GM18502 (cell line): ENCODE measurements at regions not wholly inside any gene's neighbourhood (a gene's known extent, or its start where the extent isn't known, plus 50 kb on each side); places are given as distances from the start of the nearest gene placed in this dataset.

Experiments
- ATAC-seq: cut with Tn5 transposase; IDR thresholded peaks from one replicate; pipeline ENCODE4 v1.9.1; 2021; ENCODE audit warnings: mild to moderate bottlenecking; ENCODE audit not compliant: unreplicated experiment, poor library complexity

DNA sequence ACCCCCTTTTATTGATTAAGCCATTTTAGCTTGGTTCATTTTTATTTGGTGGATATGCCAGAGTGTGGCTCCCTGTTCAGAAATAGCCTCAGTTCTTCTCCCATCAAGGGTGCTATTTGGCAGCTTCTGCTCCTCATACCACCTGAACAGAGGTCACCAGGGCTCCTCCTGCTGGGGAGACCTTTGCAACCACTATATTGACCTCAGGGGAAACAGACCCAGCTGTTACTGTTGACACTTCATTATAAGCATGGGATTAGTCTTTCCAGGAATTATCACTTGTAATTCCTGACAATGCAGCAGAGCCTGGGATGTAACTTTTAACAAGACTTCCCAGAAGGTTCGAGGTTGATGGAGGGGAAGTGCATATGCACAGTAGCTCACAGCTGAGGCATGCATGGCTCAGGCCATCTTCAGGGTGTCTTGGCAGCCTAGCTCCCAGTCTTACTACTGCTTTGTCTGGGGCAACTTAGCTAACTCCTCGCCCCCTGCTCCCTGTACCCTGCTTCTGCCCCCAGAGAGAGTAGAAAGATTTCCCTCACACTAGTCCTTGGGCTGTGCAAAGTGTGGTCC is 239.4 kb upstream of the SPRED2 start:
- no peak for ATAC-seq

DNA sequence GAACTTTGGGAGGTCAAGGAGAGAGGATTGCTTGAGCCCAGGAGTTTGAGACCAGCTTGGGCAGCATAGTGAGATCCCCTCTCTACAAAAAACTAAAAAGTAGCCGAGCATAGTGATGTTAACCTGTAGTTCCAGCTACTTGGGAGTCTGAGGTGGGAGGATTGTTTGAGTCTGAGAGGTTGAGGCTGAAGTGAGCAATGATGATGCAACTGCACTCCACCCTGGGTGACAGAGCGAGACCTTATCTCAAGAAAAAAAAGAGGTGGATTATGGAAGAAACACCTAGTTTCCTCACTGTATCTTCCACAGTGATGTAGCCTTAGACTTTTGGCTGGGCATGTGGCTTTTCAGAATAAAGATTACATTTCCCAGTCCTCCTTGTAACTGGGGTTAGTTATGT is 237.2 kb upstream of the SPRED2 start:
- ATAC-seq, result no peak

DNA sequence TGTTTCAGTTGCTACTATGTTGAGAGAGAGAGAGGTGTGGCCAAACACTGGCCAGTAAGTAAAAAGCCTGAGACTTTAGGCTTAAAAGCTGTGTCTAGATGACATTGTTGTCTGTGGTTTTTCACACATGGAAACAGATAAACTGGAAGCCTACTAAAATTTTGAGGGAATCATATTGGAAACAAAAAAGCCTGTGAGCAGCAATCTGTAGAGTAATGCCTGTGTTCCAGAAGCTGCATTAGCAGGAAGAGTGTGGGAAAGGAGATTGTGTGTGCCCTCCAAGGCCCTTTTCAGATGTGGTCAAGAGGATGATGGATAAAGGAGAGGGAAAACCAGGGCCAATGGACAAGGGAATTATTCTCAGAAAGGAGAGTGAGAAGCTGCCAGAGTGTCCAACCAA is 236.3 kb upstream of the SPRED2 start:
- ATAC-seq, result no peak

DNA sequence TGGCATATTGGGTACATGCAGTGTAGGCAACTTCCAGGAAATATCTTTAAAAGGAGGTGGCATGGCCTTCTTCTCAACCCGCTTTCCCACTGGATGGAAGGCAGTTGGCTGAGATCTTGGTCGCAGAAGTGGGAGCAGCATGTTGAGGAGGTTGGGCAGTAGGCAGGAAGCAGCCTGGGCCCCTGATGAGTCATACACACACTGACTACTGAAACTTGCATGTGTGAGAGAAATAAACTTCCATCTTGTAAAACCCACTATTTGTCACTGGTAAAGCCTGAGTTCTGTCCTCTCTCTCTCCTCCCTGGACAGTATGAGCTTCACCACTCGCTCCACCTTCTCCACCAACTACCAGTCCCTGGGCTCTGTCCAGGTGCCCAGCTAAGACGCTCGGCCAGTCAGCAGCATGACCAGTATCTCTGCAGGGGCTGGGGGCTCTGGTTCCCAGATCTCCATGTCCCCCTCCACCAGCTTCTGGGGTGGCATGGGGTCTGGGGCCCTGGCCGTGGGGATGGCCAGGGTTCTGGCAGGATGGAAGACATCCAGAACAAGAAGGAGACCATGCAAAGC is 233.8 kb upstream of the SPRED2 start:
- peak; percentile 100 for ATAC-seq

DNA sequence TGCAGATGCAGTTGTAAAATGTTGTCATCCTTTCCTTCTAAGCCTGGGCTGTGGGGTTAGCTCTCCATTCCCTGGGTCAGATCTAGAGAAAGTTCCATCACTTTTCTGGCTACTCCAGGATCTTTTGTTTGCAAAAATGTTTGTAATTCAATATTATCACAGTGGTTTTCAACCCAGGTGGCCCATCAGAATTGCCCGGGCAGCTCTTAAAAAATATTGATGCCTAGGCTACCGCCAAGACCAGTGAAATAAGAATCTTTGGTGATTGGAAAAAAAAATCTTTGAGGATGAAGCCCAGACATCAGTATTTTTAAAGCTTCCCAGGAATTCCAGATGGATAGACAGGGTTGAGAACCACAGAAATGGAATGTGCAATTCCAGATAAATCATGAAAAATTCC is 232.5 kb upstream of the SPRED2 start:
- ATAC-seq, result no peak

DNA sequence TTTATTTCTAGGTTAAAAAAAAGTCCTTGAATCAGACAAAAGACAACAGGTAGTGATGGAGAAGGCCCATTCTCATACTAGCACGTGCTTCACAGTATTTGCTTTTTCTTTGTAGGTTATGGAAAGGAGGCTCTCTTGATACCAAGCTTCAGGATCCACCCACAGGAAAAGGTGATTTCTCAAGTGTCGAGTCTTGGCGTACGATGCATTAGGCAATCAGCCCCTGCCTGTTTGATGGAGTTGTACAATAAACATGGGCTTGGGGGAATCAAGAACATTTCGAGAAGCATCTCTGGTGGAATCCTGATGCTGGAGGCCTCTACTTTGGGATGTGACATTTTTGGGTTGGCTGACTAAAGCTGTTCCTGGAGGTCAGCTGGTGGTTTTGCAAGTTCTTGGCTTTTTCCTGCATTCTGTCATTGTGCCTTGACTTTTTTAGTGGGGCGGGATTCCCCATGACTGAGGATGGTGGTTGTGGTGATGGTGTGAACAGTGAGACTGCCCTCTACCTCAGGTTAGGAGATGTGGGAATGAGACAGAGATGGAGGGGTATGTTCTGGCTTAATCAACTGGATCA is 231.5 kb upstream of the SPRED2 start:
- ATAC-seq, result no peak

DNA sequence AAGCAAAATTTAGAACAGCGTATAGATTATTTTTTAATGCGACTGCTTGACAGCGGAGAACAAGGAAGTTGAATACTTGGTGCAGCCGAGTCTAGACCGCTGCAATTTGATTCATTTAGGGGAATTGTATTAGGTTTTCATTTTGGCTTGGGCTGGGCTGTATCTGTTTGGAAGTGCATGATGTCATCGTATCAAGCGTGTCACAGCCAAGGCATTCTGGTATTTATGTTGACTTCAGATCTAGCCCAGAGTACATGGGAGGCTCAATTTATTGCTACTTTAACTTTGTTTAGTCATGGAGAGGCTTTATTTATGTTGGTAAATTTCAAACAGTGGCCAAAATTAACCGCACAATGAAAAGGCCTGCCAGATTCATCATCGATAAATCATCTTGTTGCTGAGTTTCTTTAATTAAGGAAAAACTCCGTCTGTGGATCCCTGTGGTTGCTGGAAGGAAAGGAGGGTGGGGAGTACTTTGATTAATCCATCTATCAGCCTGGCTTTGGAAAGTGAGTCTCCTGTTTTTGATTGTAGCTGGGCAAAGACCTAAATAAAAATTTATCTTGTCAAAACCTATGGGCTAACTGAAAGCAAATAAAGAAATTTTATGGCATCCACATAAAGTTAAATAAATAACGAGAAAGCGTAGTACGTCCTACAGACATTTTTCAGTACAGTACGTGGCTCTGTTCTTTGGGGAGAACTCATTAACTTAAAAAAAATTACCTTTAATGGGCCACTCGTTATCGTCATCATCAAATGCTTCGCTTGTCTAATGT is 230.4 kb upstream of the SPRED2 start:
- ATAC-seq, result no peak

DNA sequence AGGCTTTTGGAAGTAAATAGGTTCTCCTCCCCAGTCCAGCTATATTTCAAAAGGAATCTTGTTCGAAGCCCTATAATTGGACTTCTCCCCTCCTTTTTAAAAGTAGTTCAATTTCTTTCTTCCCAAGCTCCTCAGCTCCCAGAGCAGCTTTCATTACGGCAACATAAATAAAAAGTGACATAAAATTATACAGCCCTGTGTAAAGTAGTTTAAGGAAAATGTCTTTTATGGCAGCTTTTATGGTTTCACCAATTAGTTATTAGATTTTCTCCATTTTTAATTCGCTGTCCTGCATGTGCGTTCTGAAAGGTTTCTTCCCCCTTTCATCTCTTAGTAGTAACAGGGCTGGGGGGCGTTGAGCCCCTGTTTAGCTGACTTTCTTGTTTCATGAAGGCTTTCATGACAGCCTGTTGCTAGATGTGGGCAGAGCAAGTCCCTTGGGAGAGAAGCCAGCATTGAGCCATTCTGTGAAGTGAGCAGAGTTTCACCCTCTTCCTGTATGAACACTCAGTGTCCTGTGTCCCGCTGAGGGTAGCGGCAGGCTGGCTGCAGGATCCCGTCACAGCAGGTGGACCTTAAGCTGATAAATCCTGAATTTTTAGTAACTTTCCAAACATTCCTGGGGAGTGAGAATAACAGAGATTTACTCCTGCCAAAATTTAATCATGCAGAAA is 229.7 kb upstream of the SPRED2 start:
- ATAC-seq, result no peak

DNA sequence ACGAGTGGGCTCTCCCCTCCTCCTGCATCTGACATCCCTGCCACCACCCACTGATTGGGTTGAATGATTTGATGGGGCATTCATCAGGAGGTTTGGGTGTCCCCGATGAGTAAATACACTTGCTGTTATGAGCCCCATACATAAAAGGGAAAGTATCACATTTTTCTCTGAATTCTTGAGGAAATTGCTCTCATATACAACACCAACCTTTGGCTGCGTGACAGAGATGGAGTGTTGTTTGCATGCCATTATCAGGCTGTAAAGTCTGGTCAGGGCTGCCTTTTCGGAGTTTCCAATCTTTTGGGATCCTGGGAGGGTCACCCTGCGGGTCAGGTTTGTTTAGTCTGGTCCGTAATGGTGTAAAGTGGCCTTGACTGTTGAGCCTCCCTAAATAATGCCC is 227.9 kb upstream of the SPRED2 start:
- ATAC-seq, result no peak

DNA sequence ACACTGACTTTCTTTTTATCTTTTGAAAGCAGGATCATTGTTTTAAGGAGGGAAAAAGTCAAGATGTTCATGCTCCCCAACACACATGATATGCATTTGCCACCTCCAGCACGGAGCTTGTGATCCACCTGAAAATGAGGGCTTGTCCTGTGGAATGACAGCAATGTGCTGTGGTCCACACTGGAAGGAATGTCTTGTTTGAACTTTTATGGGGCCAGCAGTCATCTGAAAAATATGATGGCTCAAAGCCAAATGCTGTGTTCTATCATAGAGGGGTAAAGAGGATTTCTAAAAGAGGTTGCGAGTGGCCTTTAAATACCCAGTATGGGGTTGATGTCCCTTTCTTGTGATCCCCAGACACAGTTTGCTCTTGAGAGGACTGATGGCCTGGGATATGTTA is 226.5 kb upstream of the SPRED2 start:
- ATAC-seq, result no peak

DNA sequence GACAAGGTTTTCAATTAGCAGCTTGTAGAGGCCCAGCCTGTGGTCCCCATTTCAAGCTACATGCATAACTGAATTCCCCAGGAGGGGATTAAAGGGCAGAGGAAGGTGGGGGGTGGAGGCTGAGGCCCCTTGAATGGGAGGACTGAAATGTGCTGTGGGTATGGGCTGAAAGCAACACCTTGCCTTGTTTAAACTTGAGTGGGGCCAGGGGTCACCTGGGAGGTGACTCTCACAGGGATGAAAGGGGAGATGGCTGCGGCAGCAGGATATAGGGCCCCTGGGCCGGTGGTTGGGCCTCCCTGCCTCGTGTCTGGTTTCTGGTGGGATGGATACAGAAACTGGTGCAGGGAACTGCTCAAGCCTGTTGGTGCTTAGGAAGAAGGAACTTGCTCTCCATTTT is 225.9 kb upstream of the SPRED2 start:
- no peak for ATAC-seq

DNA sequence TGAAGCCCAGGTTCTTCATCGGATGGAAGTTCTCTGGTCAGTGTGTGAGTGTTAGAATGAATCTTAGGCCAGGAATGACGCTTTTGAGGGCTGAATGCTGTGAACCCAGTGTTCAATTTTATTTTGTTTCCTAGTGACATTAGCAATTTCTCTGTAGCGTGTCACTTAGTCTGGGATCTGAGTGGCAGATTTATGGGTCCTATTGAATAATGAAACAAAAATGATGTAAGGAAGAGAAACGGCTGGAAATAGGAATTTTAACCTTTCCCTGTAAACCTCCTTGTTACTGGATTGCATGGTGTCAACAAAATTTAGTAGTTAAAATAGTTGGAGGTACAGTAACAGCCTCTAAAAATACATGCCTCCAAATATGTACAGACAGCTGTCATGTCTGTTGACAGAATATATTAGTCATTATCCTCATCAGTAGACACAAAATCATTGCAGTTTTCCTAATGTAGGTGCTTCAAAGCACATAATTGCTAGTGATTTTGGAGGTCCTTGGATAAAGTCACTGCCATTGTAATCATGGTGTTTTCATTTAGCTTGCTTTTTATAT is 223.8 kb upstream of the SPRED2 start:
- no peak for ATAC-seq

DNA sequence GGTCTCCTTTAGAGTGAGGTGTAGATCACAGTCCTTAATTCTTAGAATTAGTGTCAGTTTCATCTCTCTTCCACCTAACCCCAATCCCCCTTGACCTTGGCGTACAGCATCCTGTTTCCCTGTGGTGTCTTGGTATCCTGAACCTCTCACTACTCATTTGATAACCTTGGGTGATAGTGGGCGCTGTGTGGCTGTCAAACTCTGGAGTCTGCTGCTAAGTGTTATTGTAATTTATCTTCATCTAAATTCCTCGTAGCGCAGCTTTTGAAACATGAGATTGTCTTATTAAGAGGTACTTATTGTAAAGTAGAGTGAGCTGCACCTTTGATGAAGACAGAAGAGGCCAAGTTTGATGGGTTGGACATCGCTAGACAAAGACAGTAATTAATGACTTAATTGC is 222.6 kb upstream of the SPRED2 start:
- no peak for ATAC-seq

DNA sequence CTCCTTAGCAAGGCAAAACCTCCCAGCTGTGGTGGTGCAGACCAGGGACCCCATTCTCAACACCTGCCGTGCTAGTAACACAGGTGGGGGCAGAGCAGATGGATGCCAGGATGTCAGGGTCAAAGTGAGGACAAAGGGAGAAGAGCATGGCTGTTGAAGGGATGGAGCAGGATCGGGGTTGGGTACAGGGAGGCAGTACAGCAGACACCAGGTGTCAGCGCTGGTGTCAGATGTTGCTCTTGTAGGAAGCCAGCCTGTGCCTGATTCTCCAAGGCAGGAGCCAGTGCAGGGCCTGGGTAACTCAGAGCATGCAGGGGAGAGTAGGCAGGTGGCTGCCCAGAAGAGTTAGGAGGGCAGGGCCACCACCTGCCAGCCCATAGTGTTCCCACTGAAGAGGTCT is 222.1 kb upstream of the SPRED2 start:
- ATAC-seq, result no peak

DNA sequence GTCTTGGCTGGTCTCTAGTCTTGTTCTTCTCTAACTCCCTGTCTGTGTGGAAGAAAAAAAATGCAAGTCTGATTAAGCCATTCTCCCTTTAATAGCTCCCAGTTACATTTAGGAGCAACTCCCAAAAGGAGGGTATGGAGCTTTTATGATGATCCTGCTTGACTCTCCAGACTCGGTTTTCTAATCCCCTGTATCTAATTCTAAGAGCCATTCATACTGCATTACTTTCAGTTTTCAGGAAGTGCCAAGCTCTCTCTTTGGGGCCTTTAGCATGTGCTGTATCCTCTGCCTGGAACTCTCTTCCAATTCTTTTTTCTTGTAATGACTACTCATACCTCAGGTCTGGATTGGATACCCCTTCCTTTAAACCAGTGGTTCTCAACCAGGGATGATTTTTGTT is 219.7 kb upstream of the SPRED2 start:
- no peak for ATAC-seq

DNA sequence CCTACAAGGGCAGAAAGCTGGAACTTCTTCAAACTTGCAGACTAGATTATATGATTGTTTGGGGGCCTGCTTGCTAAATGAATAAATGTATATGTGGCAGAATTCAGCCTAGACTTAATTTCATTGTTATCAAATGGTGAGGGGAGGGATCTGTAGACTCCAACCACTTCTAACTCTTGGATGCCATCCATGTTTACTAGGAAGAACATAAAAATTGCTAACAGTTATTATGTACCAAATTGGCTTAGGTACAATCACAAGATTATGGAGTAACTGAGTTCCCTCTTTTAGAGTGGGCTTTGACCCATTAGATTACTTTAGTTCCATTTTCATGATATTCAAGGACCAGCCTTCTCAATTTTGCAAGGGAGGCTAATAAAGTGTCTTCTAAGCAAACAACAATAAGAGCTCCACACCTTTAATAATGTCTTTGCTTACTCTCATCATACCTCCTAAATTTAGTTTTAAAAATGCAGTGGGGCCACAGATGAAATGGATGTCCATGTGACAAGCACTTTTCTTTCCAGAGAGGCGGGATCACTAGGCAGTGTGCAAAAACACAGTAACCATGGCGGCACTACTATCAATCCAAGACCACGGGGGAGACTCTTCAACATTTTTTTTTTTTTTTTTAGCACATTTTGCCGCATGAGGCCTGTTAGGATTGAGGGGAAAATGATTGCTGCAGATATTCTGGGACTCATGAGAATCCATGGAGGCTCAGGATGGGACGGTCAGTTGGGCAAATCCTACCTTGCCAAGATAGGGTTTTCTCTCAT is 217.6 kb upstream of the SPRED2 start:
- ATAC-seq, result no peak

DNA sequence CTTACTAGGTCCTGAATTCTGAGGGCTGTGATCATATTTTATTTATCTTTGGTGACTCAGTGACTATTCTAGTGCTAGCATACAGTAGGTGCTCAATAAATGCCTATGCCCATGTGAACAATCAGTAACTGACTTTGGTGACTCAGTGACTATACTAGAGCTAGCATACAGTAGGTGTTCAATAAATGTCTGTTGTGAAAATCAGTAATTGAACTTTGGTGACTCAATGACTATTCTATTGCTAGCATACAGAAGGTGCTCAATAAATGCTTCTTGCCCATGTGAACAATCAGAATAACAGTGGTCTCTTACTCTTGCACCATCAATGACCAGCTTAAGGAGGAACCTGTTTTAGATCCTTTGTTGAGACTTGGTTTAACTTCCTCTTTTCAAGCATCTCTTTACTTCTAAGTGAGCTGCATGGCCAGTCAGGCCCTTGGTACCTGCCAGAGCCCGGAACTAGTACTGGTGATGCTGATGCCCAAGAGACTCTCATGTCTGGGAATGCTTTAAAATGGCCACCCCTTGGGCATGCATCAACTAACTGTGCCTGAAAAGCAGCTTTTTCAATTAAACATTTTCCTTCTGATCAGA is 214.9 kb upstream of the SPRED2 start:
- no peak for ATAC-seq

DNA sequence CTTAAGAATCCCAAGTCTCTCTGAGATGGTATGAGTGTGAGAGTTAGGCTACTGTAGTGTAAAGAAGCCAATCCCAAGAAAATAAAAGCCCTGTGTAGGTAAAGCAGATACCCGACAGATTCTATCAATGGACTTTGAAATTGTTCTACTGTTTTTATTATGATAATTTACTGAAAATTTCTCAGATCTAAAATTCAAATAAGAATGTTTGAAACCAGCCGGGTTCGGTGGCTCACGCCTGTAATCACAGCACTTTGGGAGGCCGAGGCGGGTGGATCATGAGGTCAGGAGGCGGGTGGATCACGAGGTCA is 208.3 kb upstream of the SPRED2 start:
- ATAC-seq, result no peak

DNA sequence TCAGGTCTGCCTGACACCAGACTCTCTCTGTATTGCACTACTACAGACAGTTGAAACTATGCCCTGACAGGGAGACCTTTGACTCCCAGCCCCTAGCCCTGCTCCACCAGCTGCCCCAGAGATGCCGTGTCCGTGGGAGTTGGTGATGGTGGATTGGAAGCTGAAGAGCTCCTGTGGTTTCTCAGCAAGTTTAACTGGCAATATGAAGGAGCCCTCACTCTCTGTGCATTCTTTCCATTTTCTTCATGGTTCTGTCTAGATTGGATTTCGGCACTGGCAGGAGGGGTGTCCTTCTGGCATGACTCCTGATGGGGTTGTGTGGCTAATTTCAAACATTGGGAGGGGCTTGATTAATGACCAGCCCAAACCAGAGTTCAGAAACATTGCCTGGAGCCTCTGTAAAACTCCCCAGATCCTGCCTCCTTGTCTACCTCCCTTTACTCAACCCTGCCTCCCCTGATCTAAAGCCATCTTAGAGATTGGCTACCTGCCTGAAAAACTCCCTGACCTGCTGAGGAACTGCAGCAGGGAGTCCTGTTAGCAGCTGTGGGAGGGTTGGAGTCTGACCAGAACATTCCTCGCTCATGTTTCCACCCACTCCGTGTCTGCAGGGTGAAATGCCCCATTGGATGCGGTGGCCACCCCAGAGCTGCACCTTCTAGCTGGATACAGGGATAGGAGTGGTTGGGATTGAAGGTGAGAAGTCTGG is 206.9 kb upstream of the SPRED2 start:
- no peak for ATAC-seq
